HG03469 (cell line): ENCODE measurements at regions not wholly inside any gene's neighbourhood (a gene's known extent, or its start where the extent isn't known, plus 50 kb on each side); places are given as distances from the start of the nearest gene placed in this dataset.

Experiments
- ATAC-seq: cut with Tn5 transposase; IDR thresholded peaks from one replicate; pipeline ENCODE4 v1.9.1; 2021; ENCODE audit warnings: mild to moderate bottlenecking, moderate library complexity, moderate number of reproducible peaks; ENCODE audit not compliant: unreplicated experiment

DNA sequence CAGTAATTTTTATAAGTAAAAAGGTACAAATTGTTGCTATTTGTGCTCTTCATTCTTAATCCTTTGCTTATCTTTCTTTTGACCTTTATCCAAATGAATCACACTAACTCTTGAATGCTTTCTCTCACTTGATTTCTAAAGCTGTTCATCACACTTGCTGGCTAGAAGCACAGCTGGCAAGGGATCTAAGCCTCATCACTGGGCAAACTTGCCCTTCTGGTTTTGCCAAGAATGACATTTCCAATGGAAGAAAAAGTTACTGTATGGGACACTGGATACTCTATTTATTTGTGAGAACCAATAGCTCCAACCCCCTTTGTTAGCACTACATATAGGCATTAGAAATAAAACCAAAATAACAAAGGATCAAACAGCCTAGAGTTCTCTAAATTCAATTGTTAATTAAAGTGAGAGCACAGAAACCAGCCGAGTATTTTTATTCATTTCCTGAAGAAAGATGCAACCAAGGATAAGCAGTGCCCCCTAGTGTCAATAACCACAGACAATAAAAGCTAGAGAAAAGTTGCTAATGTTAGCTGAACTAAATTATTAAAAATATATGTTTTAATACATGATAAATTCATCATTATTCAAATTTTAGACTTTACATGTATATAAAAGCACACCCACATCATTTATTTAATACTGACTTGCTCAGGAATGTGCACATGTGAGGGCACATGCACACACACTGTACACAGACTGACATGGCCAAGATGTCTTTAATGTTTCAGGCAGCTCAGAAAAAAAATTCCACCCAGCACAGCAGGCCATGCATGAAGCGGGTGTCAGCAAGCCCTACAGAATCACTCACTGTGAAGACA lies 59.8 kb upstream of the POU5F2 start:
- no peak for ATAC-seq

DNA sequence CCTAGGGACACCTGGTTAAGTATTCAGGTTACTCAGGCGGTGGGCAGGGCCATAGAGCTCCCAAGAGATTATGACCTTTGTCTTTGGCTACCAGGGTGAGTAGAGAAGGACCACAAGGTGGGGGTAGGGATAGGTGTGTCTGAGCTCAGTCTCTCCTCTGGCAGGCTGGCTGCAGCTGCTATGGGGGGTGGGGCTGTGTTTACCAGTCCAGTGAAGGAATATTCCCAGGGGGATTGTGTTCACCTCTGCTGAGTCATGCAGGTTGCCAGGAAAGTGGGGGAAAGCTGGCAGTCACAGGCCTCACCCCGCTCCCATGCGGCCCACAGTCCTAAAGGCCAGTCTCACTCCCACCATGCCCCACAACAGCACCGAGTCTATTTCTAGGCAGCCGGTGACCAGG lies 53.6 kb upstream of the POU5F2 start:
- ATAC-seq, result no peak

GRCh38 chr5:93793159-93793781 lies 51.9 kb upstream of the POU5F2 start:
- ATAC-seq, result no peak

DNA sequence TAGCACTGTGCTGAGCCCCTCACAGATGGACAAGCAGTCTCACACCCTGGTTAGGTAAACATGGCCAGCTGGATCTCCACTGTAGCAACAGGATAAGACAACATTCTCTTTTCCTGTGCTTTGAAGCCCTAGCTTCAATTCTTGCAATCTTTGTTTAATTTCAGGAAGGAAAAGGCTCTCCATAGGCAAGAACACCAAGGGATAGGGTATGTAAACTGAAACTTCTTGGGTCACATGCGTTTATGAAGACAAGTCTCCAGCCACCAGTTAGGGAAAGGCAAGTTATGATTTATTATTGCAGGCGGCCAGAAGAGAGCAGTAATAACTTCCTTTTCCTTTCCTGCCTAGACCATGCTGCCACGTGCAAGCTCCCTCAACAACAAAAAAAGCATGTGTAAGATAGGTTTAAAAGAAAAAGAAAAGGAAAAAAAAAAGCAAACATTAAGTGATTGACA lies 50.1 kb upstream of the POU5F2 start:
- ATAC-seq, result no peak
